GM12875 (cell line): ENCODE measurements at regions not wholly inside any gene's neighbourhood (a gene's known extent, or its start where the extent isn't known, plus 50 kb on each side); places are given as distances from the start of the nearest gene placed in this dataset.

ENCODE experiments used
- H3K4me3 ChIP-seq: one replicate; pipeline ENCODE4 v1.5.1; 2011; ENCODE audit warnings: low read depth, low read length, control low read depth
- TF ChIP-seq, protein P1 (sequence below): IDR thresholded peaks from 2 replicates; pipeline ENCODE4 v1.5.1; 2011; ENCODE audit warnings: low read depth, mild to moderate bottlenecking, control low read depth, inconsistent platforms, low read length, moderate library complexity, borderline replicate concordance; ENCODE audit not compliant: insufficient read depth

DNA sequence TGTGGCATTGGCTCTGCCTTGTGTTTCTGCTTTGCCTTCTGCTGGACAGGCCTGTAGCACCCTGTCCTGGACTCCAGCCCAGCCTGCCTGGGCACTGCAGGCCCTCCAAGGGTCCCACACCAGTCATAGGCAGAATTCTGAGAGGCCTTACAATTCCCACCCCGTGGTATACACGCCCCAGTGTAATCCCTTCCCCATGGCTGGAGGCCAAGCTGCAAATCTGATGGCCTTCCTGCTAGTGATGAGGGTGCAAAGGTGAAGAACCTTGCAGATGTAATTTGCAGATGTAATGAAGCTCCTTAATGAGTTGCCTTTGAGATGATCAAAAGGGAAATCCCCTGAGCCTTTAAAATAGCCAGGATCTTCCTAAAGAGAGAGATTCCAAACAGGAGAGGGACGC lies 325.1 kb upstream of the ZNF32 start:
- TF ChIP-seq, protein P1, sequence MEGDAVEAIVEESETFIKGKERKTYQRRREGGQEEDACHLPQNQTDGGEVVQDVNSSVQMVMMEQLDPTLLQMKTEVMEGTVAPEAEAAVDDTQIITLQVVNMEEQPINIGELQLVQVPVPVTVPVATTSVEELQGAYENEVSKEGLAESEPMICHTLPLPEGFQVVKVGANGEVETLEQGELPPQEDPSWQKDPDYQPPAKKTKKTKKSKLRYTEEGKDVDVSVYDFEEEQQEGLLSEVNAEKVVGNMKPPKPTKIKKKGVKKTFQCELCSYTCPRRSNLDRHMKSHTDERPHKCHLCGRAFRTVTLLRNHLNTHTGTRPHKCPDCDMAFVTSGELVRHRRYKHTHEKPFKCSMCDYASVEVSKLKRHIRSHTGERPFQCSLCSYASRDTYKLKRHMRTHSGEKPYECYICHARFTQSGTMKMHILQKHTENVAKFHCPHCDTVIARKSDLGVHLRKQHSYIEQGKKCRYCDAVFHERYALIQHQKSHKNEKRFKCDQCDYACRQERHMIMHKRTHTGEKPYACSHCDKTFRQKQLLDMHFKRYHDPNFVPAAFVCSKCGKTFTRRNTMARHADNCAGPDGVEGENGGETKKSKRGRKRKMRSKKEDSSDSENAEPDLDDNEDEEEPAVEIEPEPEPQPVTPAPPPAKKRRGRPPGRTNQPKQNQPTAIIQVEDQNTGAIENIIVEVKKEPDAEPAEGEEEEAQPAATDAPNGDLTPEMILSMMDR = no peak
- no peak overlapping the region for H3K4me3 ChIP-seq

DNA sequence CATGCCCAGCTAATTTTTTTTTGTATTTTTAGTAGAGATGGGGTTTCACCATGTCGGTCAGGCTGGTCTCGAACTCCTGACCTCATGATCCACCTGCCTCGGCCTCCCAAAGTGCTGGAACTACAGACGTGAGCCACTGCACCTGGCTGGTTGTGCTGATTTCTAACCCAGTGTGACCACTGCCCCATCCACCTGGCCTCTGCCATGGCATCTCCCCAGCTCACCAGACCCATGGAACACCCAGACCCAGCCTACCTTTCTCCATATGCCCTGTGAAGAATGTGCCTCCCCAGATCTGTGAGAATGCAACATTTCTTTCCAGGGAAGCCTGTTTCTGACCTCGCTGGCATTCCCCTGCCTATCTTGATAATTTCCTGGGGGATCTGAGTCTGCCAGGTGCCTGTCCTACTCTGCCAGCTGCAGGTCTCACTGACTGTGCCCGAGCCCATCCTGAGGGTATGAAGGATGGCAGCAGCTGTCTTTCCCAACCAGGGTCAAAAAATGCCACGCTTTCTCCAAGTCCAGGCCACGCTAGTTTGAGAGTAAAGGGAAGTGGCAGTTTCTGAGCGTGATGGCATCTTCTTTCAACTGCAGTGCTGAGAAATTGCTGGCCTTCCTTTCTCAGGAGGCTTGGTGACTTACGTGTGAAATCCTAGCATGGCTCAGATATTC lies 324.4 kb upstream of the ZNF32 start:
- no peak overlapping the region for H3K4me3 ChIP-seq
- TF ChIP-seq, protein P1 = no peak

DNA sequence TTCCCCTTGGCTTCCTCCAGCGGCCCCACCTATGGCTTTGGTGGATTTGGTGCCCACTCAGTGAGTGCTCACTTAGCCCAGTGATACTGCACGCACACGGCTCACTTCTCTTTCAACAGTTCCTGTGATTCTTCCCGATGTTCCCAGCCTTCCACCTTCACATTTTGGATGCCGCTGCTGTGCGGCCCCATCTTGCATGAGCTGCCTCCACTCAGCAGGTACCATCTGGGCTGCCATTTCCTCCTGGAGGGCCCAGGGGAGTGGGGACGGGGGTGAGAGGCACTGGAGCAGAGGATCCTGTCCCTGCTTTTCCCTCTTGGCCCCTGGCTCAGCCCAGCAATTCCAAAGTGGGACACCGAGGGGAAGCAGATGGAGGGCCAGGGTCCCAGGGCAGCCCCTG lies 323.3 kb upstream of the ZNF32 start:
- H3K4me3 ChIP-seq = no peak overlapping the region
- TF ChIP-seq, protein P1 = no peak

DNA sequence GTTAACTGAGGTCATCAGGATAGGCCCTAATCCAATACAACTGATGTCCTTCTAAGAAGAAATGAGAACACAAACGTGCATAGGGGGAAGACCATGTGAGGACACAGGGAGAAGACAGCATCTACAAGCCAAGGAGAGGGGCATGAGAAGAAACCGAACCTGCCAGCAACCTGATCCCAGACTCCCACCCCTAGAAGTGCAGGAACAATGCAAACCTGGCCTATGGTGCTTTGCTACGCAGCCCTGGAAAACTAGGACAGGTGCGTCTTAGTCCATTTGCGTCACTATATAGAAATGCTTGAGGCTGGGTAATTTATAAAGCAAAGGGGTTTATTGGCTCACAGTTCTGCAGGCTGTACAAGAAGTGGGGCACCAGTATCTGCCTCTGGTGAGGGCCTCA lies 322.6 kb upstream of the ZNF32 start:
- TF ChIP-seq, protein P1 = no peak
- H3K4me3 ChIP-seq = no peak overlapping the region

DNA sequence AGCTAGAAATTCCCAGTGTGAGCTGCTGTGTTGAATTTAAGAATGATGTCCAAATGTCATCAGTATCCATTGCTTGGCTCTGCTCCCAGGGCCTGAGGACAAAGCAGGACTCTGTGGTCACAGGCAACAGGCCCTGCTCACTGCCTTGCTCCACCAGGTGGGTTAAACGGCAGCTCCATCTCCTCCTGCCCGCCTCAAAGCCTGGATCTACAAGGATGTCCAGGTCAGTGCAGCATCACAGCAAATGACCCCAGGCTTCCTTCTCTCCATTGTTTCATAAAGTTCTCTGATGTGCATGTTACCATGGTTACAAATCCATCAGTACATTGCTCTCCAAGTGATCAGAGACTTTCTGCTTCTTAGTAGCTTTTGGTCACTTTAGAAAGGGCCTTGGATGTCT lies 322.0 kb upstream of the ZNF32 start:
- TF ChIP-seq, protein P1 = no peak
- no peak overlapping the region for H3K4me3 ChIP-seq

DNA sequence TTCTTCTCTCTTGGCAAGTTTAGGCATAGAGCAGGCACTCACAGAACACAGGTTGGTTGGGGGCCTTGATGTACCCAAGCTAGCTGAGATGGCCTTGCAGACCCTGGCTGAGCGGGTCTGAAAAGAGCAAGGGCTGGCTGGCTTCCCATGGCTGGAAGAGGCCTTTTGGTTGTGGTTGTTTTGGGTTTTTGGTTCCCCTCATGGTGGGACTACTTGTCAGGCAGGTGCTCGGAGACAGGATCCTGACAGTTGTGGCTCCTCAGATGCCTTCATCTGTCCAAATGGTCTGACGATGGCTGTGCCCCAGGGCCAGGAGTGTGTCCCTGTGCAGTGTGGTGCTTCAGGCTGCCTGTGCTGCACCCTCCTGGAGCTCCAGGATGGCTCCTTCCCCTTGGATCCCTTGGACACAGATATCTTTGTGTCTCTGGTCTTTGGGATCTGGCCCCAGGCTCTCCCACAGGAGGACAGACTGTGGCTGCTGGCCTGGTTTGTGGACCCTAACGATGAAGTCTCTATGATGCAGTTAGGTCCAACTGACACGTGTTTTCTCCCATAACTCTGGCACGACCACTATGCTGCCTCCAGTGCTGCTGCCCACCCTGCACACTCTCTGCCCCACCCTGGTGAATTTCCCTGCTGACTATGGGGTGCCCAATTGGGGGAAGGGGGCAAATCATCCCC lies 321.5 kb upstream of the ZNF32 start:
- TF ChIP-seq, protein P1 = no peak
- no peak overlapping the region for H3K4me3 ChIP-seq

DNA sequence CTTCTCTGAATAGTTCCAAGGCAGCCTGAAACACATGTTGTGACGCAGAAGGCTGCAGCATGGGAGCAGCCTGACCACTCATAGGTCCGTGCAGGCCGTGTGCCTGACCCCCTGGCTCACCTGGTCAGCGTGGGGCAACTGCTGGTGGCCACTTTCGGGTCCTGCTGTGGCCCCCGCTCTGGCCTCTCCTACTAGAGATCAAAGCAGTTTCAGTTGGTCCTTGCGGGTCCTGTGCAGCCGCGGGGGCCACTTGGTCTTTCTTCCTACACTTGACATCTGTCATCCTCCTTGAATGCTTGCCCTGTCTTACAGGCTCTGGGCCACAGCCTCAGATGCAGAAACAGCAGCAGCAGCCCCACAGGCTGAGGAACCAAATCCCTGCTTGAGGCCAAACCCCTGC lies 320.8 kb upstream of the ZNF32 start:
- no peak overlapping the region for H3K4me3 ChIP-seq
- TF ChIP-seq, protein P1 = no peak
